GM08714 (cell line): ENCODE measurements at regions not wholly inside any gene's neighbourhood (a gene's known extent, or its start where the extent isn't known, plus 50 kb on each side); places are given as distances from the start of the nearest gene placed in this dataset.

Experiments used
- H3K4me3 ChIP-seq: fragments of 200-500 bp; sonication (Bioruptor generic); 2 replicates; pipeline ENCODE4 v1.5.1; 2014; ENCODE audit warnings: mild to moderate bottlenecking, low read length, inconsistent platforms
- ZNF274 ChIP-seq: IDR thresholded peaks from 2 replicates; pipeline ENCODE4 v1.6.1; 2012; ENCODE audit warnings: mild to moderate bottlenecking, low read depth, low read length

DNA sequence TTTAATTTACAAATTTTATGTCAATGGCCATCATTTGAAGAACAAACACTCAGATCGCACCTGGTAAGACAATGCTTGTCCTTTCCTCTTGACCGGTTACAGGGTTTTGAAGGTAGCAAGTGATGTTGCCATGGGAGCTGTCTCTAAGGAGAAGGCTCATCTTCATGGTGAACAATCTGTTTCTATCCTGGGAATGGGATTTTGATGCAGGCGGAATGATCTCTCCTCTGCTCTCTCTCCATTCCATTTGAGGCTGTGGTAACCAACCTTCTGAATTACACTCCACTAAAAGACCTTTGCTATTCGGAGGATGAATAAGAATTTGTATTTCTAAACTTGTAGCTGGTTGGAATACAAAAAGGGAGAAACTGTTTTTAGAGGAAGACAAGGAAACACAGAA is 57.9 kb upstream of the SLC5A9 start:
- no peak overlapping the region for H3K4me3 ChIP-seq
- no peak for TF ChIP-seq ZNF274

DNA sequence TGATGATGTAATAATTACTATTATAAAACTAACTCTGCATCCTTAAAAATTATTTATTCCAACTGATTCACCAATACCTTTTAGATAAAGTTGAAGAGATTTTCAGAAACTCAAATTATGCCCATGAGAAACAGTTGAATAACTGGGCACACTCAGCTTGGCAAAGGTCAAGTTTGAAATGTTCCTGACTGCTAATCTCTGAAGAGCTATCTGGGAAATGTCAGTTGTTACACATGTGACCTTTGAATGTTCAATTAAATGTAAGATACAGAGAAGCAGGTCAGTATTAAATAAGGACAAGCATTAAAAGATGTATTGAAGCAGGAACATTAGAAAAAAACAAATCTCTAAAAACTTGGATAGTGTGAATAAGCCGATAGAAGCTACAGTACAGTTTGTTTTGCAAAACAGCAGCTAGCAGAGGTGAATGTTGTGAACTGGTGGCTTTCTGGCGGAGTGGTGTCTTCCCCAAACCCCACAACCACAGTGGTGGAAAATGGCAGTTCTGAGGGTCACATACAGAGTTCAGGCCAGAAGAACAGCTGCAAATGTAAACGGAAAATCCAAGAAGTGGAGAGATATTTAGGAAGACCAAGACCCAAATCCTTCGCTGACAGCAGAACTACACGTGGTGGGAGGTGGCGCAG is 61.9 kb upstream of the SLC5A9 start:
- no peak for TF ChIP-seq ZNF274

DNA sequence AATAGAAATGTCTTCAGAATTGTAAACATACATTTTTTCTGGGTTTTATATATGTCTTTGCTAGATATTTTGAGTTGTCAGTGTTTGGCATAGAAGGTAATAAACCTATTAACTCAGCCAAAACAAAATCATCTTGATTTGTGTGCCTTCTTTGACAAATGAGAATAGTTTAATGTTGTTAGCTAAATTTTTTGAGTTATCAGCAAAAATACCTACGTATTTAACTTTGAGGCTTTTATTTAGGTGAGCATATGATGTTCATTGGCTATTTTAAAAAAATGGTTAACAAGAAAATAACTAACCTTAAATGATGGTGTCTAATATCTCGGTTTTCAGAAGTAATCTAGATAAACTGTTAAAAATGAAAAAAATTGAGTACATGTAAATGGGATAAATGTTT is 83.2 kb upstream of the SLC5A9 start:
- TF ChIP-seq ZNF274: no peak
- no peak overlapping the region for H3K4me3 ChIP-seq

More for the DNA sequence above, 61.9 kb upstream of the SLC5A9 start:
- H3K4me3 ChIP-seq: no peak overlapping the region

DNA sequence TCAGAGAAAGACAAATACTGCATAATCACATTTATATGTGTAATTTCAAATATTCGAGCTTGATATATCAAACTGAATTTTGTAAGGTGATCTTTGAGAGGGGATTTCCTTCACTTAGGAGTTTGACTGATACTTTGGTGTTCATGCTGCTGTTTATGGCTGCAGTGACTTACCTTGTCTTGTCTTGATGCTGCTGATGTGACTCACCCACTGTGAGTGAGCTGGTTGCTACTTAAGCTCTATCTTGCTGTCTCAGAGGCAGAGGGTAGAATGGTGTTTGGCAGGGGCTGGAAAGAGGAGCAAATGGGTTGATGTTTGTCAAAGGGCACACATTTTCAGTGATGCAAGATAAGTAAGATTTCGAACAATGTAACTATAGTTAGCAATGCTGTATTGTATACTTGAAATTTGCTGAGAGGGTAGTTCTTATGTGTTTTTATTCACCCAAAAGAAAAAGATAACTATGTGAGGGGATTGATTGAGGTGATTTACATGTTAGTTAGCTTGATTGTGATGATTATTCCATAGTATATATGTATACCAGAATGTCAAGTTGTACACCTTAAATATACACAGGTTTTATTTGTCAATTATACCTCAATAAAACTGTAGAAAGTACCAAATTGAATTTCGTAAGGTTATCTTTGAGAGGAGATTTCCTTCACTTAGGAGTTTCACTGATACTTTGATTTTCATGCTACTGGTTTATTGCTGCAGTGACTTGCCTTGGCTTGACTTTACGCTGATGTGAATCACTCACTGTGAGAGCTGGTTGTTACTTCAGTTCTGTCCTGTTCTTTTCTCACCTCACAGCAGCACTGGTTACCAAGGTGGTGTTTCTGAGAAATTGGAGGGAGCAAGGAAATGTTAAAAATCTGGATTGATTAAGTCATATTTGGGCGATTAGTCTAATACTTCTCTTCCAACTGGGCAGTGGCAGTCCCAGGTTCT is 94.5 kb upstream of the SLC5A9 start:
- no peak for TF ChIP-seq ZNF274

DNA sequence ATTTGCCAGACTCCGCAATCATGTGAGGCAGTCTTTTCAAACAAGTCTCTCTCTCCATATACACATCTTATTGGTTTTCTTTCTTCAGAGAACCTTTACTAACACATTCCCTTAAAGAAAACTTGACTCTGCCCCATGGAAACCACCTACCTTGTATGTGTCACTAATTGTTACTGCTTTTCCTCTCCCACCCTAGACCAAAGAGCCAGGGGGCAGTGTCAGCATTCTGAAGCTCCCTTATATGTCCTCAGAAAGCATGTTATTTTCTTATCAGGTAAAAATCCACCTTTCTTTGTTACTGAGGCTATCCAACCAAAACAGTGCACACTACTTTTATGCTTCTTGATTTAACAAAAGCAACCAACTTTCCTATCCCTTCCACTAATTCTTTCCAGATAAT is 98.9 kb upstream of the SLC5A9 start:
- H3K4me3 ChIP-seq: no peak overlapping the region
- no peak for TF ChIP-seq ZNF274

More for the DNA sequence above, 94.5 kb upstream of the SLC5A9 start:
- no peak overlapping the region for H3K4me3 ChIP-seq

DNA sequence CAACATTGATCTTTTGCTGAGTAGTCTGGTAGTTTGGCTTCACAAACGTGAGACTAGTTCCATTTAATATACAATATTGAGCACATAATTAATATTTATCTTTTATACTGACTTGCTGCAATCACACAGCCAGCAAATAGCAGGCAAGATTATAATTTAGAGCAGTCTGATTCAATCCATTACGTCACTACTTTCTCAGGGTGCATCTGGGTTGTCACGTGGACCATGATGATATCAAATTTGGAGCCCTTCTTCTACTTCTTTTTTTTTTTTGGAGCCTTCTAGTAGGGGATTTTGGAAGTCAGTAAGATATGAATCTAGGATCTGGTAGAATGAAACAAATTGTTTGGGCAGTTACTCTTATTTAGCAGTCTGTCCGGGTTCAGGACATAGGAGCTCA is 100.6 kb upstream of the SLC5A9 start:
- no peak for TF ChIP-seq ZNF274
- no peak overlapping the region for H3K4me3 ChIP-seq

DNA sequence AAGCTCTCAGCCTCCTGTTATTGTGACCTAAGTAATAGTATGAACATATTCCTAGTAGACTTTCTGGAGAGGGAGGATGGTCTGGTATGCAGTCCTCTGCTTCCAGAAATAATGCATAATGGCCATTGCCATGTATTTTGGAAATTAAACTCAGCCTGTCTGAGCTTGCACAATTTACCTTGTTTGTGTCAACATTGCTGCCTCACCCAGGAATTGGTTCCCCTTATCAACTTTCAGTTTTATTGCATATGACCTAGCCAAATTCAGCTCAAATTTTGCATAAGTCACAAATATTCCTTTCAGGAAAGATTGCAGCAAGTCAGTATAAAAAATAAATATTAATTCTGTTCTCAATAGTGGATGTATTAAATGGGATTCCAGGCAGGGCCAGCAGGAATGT is 101.9 kb upstream of the SLC5A9 start:
- no peak overlapping the region for H3K4me3 ChIP-seq
- no peak for TF ChIP-seq ZNF274

DNA sequence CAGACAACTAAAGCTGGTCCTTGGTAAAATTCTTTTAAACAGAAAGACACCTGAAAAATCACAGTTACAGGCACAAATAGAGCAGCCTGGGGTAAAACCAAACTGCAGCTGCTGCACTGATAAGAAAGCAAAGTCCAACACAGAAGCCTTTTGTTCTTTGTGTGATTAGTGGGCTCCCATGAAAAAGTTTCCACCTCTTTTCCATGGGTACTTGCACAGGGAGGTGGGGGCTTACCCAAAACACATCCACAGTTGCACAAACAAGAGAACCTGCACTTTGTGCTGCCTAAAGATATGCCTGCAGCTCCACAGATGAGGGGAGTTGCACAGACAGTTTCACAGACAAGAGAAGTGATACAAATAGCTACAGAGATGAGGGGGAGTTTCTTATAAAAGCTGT is 106.7 kb upstream of the SLC5A9 start:
- no peak for TF ChIP-seq ZNF274
- no peak overlapping the region for H3K4me3 ChIP-seq

DNA sequence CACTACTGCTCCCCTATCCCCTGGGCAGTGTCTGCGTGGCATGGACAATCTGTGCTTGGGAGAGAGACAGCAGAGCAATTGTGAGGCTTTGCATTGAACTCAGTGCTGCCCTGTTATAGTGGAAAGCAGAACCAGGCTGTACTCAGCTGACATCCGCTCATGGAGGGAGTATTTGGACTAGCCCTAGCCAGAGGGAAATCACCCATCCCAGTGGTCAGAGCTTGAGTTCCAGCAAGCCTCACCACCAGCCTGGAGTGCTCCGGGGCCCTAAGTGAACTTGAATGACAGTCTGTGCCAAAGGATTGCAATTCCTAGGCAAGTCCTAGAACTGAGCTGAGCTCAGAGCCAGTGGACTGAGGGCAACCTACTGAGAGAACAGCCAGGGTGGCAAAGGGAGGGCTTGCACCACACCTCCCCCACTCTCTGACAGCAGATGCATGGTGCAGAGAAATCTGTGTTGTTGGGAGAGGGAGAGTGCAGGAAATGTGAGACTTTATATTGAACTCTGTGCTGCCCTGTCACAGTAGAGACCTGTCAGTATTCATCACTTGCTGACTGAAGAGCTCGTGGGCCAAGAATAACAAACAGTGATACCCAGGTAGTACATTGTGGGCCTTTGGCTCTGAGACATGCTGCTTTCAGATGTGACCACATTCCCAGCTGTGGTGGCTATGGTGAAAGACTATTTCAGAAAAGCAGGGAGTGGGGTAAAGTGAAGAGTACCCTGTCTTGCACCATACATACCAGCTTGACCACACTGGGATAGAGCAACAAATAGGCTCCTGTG is 107.7 kb upstream of the SLC5A9 start:
- no peak overlapping the region for H3K4me3 ChIP-seq
- TF ChIP-seq ZNF274: no peak

DNA sequence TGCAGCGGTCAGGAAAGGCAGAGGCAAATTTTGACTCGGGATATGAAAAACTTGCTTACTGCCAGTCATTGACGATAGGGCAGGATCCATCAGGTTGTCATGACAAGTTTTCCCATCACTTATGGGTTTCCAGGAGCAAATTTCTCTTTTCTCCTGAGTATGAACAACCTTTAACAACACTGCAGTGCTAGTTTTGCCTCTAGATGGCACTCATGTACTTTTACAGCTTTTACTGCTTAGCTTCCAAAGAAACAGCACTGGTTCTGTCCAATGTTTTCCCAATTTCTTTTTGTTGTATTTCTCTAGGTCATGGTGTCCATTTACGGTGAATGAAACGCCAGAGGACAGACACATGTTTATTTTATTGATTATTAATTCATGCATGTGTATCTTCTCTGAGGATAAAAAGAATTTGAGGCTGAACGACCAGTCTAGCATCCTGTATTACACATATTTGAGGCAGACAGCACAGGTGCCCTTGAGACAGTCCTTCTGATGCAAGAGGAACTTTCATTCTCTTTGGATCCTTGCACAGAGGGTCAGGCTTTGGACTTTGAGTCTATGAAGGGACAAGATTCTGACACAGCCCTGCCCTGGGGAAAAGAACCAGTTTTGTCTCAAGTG is 112.3 kb upstream of the TRABD2B start:
- no peak for TF ChIP-seq ZNF274
- H3K4me3 ChIP-seq: no peak overlapping the region

DNA sequence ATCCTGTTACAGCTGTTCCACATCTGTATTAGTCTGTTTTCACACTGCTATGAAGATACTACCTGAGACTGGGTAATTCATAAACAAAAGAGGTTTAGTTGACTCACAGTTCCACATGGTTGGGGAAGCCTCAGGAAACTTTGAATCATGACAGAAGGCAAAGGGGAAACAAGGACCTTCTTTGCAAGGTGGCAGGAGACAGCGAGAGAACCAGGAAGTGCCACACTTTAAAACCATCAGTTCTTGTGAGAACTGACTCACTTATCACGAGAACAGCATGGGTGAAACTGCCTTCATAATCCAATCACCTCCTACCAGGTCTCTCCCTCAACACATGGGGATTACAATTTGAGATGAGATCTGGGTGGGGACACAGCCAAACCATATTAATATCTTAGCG is 110.3 kb upstream of the TRABD2B start:
- TF ChIP-seq ZNF274: no peak

DNA sequence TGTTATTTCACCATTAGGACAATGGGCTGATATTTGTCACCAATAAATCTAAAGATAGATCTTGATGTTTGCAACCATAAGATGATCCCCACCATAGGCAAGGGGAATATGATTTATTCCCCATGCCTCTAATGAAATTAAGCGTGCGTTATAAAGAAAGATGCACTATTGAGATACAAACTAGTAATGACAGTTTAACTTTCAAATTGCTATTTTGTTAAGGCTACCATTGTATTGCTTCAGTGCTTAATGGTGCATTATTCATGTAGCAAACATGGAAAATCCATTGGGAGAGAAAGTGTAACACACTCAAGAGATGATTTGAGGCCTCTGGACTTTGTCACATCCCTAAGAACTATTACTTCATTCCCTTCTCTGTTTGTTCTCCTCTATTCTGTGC is 108.9 kb upstream of the TRABD2B start:
- H3K4me3 ChIP-seq: no peak overlapping the region
- no peak for TF ChIP-seq ZNF274

More for the DNA sequence above, 110.3 kb upstream of the TRABD2B start:
- H3K4me3 ChIP-seq: no peak overlapping the region

DNA sequence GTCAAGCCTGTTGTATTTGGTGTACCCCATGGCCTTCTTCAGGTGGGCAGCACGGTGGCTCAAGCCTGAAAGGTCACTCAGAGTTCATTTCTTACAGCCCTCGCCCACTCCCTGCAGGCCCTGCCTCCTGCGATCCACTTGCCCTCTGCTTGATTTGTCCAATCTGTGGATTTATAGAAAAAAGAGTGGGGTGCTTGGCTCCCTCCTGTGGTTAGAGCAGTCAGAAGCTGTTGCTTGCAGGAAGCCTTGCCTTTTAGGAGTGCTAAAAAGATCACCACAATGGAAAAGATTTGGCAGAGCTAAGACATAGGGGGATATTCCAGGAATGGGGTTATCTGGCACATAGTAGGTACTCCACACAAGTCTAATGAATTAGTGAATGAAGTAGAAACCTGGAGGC is 108.0 kb upstream of the TRABD2B start:
- no peak overlapping the region for H3K4me3 ChIP-seq
- no peak for TF ChIP-seq ZNF274

DNA sequence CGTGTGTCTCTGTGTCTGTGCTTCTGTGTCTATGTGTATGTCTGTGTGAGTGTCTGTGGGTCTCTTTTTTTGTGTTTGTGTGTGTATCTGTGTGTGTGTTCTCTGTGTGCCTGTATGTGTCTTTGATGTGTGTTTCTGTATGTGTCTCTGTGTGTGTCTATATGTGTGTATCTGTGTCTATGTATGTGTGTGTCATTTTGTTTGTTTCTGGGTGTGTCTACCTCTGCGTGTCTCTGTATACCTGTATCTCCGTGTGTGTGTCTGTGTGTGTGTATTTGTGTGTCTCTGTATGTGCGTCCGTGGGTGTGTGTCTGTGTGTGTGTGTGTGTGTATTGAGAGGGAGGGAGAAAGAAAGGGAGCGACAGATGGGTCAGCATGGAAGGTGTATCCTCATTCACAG is 106.3 kb upstream of the TRABD2B start:
- no peak for TF ChIP-seq ZNF274
- H3K4me3 ChIP-seq: no peak overlapping the region

DNA sequence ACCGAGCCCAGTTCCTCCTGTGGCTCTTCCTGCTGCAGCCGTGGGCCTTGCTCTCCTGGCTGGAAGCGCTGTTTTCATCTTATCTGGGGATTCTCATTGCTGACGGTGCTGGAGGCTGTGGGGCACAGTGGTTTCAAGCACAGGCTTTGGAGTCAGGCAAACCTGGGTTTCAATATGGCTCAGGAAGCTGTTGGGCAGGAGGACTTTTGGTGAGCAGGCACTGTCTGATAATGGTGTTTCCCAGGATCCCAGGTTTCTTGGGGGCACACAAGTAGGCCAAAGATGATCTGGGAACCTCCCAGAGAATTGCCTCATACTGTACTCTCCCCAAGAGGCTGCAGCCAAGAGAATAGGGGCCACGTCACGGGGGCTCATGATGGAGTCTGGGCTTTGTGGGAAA is 105.6 kb upstream of the TRABD2B start:
- no peak overlapping the region for H3K4me3 ChIP-seq
- TF ChIP-seq ZNF274: no peak
